Keratinocyte (primary cell): ENCODE measurements at regions not wholly inside any gene's neighbourhood (a gene's known extent, or its start where the extent isn't known, plus 50 kb on each side); places are given as distances from the start of the nearest gene placed in this dataset.

Experiments used
- DNase-seq: peaks from one replicate; pipeline ENCODE4 v3.0.0-alpha.2; 2011; ENCODE audit warnings: low read depth, missing footprints, low spot score
- FAIRE-seq: peaks from 2 replicates; lab custom pipeline; 2011; peaks lifted over from hg19 to GRCh38; lab: Jason Lieb, UNC
- H2AFZ ChIP-seq: 2 replicates; pipeline ENCODE4 v1.6.0; 2012; ENCODE audit warnings: low read length, control low read depth, inconsistent platforms; ENCODE audit not compliant: control insufficient read depth
- H3K27ac ChIP-seq: 2 replicates; pipeline ENCODE4 v1.5.1; 2011; ENCODE audit warnings: low read length; ENCODE audit not compliant: control insufficient read depth, insufficient read depth
- H3K27me3 ChIP-seq: 3 replicates; pipeline ENCODE4 v1.6.0; 2011; ENCODE audit warnings: low read length; ENCODE audit not compliant: control insufficient read depth, insufficient read depth; ENCODE audit errors: extremely low read depth
- H3K36me3 ChIP-seq, 2 experiments: 2 replicates in 1 of 2; 3 replicates in 1 of 2; pipeline ENCODE4 v1.5.1; 2011; ENCODE audit warnings: low read length in 2 of 2, mild to moderate bottlenecking in 1 of 2; ENCODE audit not compliant: control insufficient read depth in 2 of 2, insufficient read depth in 2 of 2; ENCODE audit errors: extremely low read depth in 1 of 2
- H3K4me1 ChIP-seq: 3 replicates; pipeline ENCODE4 v1.5.1; 2011; ENCODE audit warnings: low read length; ENCODE audit not compliant: control insufficient read depth, insufficient read depth; ENCODE audit errors: extremely low read depth
- H3K4me2 ChIP-seq: 3 replicates; pipeline ENCODE4 v1.6.0; 2011; ENCODE audit warnings: low read depth, low read length; ENCODE audit not compliant: control insufficient read depth, insufficient read depth; ENCODE audit errors: extremely low read depth
- H3K4me3 ChIP-seq, 3 experiments: fragments of 200-600 bp in 1 of 3; sonication (generic) in 1 of 3; 2 replicates in 2 of 3; 3 replicates in 1 of 3; pipeline ENCODE4 v1.5.1; 2011 to 2016; ENCODE audit warnings: low read length in 3 of 3, mild to moderate bottlenecking in 3 of 3, control low read depth in 2 of 3, inconsistent platforms in 1 of 3, low read depth in 1 of 3, mixed read lengths in 1 of 3, mixed run types in 1 of 3, moderate library complexity in 1 of 3; ENCODE audit not compliant: control insufficient read depth in 2 of 3, insufficient read depth in 2 of 3; ENCODE audit errors: extremely low read depth in 1 of 3
- H3K79me2 ChIP-seq: 2 replicates; pipeline ENCODE4 v1.6.0; 2012; ENCODE audit warnings: low read length; ENCODE audit not compliant: control insufficient read depth, insufficient read depth
- H3K9ac ChIP-seq: 3 replicates; pipeline ENCODE4 v1.6.0; 2011; ENCODE audit warnings: low read length; ENCODE audit not compliant: control insufficient read depth, insufficient read depth; ENCODE audit errors: extremely low read depth
- H3K9me1 ChIP-seq: 3 replicates; pipeline ENCODE4 v1.6.0; 2011; ENCODE audit warnings: low read length; ENCODE audit not compliant: control insufficient read depth, insufficient read depth; ENCODE audit errors: extremely low read depth
- H3K9me3 ChIP-seq: 2 replicates; pipeline ENCODE4 v1.5.1; 2012; ENCODE audit warnings: low read depth, low read length; ENCODE audit not compliant: control insufficient read depth
- H4K20me1 ChIP-seq: 3 replicates; pipeline ENCODE4 v1.6.0; 2011; ENCODE audit warnings: low read length; ENCODE audit not compliant: control insufficient read depth, insufficient read depth; ENCODE audit errors: extremely low read depth
- EZH2 ChIP-seq: IDR thresholded peaks from one replicate; pipeline ENCODE4 v1.6.1; 2012; ENCODE audit warnings: inconsistent platforms, mild to moderate bottlenecking, low read length, moderate library complexity
- dilution Hi-C: fragments of 300-500 bp; cut with MboI; formaldehyde crosslinking; loops from one replicate; pipeline ENCODE4 v1.7.0; 2020; ENCODE audit warnings: low sequenced_read_pairs; ENCODE audit not compliant: extremely low pct_ligation_motif_present
- TF ChIP-seq, protein P1 (sequence below), 3 experiments: IDR thresholded peaks in 1 of 3; conservative IDR thresholded peaks in 1 of 3; optimal IDR thresholded peaks in 1 of 3; 2 replicates in 2 of 3; 3 replicates in 1 of 3; pipeline versions ENCODE3 to v1.5.1; 2011; ENCODE audit warnings: low read length in 3 of 3, mild to moderate bottlenecking in 3 of 3, moderate library complexity in 2 of 3, control low read depth in 1 of 3, inconsistent platforms in 1 of 3; ENCODE audit not compliant: insufficient read depth in 2 of 3; ENCODE audit errors: extremely low read depth in 1 of 3

DNA sequence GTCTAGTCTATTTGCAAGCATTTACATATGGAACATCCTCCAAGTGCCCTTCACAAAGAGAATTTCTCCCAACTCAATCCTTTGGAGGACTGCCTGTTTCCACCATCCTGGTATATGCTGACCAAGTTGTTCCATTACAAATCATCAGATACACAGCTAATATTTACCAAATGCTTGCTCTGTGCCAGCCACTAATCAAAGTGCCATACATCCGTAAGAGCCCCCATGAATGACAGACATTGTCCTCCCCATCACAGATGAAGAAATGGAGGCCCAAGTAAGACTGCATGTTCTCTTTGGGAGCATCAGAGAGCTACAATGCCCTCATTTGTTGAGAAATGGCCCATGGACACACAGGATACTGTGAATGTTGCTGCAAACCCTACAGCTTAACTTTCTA is 130.0 kb upstream of the BACE2 start:
- no peaks in the 10 kb centered on the region for H3K27me3 ChIP-seq
- no peak overlapping the region for H3K4me2 ChIP-seq
- no peaks in the 10 kb centered on the region for H3K4me1 ChIP-seq
- TF ChIP-seq, protein P1, sequence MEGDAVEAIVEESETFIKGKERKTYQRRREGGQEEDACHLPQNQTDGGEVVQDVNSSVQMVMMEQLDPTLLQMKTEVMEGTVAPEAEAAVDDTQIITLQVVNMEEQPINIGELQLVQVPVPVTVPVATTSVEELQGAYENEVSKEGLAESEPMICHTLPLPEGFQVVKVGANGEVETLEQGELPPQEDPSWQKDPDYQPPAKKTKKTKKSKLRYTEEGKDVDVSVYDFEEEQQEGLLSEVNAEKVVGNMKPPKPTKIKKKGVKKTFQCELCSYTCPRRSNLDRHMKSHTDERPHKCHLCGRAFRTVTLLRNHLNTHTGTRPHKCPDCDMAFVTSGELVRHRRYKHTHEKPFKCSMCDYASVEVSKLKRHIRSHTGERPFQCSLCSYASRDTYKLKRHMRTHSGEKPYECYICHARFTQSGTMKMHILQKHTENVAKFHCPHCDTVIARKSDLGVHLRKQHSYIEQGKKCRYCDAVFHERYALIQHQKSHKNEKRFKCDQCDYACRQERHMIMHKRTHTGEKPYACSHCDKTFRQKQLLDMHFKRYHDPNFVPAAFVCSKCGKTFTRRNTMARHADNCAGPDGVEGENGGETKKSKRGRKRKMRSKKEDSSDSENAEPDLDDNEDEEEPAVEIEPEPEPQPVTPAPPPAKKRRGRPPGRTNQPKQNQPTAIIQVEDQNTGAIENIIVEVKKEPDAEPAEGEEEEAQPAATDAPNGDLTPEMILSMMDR (optimal IDR thresholded peaks at IDR 0.05 in 1 of 3, IDR thresholded peaks at IDR 0.05 in 1 of 3, conservative IDR thresholded peaks at IDR 0.05 in 1 of 3; ENCODE audit: extremely low read depth in 1 of 3, insufficient read depth in 2 of 3, low read length in 3 of 3), result no peak
- TF ChIP-seq EZH2, result no peak
- H3K9me3 ChIP-seq, result no peaks in the 10 kb centered on the region
- no peak overlapping the region for H3K4me3 ChIP-seq
- dilution Hi-C loops, result no loop called here
- no peaks in the 10 kb centered on the region for H3K36me3 ChIP-seq
- no peak overlapping the region for H3K27ac ChIP-seq
- H3K79me2 ChIP-seq, result no peaks in the 10 kb centered on the region
- no peak overlapping the region for H3K9ac ChIP-seq
- FAIRE-seq, result no peak
- no peak for DNase-seq
- H2AFZ ChIP-seq, result no peak overlapping the region
- no peaks in the 10 kb centered on the region for H4K20me1 ChIP-seq
- no peaks in the 10 kb centered on the region for H3K9me1 ChIP-seq

- DNase-seq, result no peak
- H3K4me2 ChIP-seq, result no peak overlapping the region
- FAIRE-seq, result no peak
Observed at GRCh38 chr21:41043014-41043413, 124.9 kb upstream of the BACE2 start.

More at GRCh38 chr21:41043014-41043413, 124.9 kb upstream of the BACE2 start:
- no peak overlapping the region for H3K27ac ChIP-seq
- dilution Hi-C loops, result no loop called here
- H3K36me3 ChIP-seq, result no peaks in the 10 kb centered on the region
- TF ChIP-seq, protein P1 (optimal IDR thresholded peaks at IDR 0.05 in 1 of 3, IDR thresholded peaks at IDR 0.05 in 1 of 3, conservative IDR thresholded peaks at IDR 0.05 in 1 of 3; ENCODE audit: extremely low read depth in 1 of 3, insufficient read depth in 2 of 3, low read length in 3 of 3), result peak; percentile 25 to 60 (median 36)
- no peak for TF ChIP-seq EZH2
- H3K4me3 ChIP-seq, result no peak overlapping the region
- no peak overlapping the region for H3K9ac ChIP-seq
- H3K79me2 ChIP-seq, result no peaks in the 10 kb centered on the region
- no peak overlapping the region for H2AFZ ChIP-seq
- H4K20me1 ChIP-seq, result no peaks in the 10 kb centered on the region
- H3K4me1 ChIP-seq, result no peaks in the 10 kb centered on the region
- H3K9me1 ChIP-seq, result no peaks in the 10 kb centered on the region
- H3K27me3 ChIP-seq, result no peaks in the 10 kb centered on the region
- H3K9me3 ChIP-seq, result no peaks in the 10 kb centered on the region
